NCI-H2171 (cell line): ENCODE measurements at regions not wholly inside any gene's neighbourhood (a gene's known extent, or its start where the extent isn't known, plus 50 kb on each side); places are given as distances from the start of the nearest gene placed in this dataset.
"Not testable (repeated sequence)": the region's sequence is repeated elsewhere in the genome, so short reads cannot be mapped to it uniquely, and the experiment has no call there.

Source experiments
- DNase-seq: peaks from one replicate; lab custom pipeline; 2025; lab: John Stamatoyannopoulos, UW

DNA sequence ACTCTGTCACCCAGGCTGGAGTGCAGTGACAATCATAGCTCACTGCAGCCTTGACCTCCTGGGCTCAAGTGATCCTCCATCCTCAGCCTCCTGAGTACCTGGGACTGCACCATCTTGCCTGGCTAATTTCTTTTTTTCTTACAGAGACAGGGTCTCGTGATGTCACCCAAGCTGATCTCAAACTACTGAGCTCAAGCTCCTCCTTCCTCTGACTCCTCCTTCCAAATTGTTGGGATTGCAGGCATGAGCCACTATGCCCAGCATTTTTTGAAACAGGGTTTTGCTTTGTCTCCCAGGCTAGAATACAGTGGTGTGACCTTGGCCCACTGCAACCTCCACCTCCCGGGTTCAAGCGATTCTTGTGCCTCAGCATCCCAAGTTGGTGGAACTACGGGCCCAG is 358.3 kb upstream of the MTNR1B start:
- DNase-seq: no peak

DNA sequence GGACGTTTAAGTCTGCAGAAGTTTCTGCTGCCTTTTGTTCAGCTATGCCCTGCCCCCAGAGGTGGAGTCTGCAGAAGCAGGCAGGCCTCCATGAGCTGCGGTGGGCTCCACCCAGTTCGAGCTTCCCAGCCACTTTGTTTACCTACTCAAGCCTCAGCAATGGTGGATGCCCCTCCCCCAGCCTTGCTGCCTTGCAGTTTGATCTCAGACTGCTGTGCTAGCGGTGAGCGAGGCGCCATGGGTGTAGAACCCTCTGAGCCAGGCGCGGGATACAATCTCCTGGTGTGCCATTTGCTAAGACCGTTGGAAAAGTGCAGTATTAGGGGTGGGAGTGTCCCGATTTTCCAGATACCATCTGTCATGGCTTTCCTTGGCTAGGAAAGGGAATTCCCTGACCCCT is 351.4 kb upstream of the MTNR1B start:
- not testable (repeated sequence) for DNase-seq

DNA sequence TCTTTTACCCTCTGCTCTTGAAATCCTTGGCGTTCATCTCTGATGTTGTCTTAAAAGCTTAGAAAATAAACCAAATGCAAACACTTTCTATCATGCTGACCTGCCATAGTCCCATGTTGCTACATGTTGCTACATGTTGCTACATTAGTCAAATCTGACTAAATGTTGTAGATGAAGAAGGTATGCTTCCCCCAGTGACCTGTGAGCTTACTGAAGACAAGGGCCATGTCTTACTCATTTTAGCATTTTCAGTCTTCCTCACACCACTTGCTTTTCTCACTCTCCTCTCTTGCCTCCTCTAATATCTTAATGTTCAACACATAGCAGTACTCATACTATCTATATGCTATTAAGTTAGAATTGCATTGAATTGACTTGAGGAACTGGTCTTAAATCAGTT is 346.4 kb upstream of the MTNR1B start:
- DNase-seq: no peak

DNA sequence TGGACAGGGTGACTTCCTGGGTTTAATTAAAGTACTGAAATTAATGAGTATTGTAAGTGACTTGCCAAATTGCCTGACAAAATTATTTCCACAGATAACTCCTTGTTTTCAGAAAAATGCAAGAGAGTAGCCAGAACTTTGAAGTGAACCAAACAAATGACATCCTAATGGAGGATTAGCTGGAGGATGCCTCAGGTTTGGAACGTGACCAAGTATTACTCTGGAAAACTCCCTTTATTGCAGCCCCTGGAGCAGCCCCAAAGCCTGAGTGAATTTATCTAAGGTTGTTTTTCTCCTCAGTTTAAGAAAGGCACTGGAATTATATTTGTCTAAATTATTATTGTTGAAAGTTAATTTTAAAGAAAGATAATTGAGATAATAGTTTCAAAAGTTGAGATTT is 343.6 kb upstream of the MTNR1B start:
- no peak for DNase-seq

DNA sequence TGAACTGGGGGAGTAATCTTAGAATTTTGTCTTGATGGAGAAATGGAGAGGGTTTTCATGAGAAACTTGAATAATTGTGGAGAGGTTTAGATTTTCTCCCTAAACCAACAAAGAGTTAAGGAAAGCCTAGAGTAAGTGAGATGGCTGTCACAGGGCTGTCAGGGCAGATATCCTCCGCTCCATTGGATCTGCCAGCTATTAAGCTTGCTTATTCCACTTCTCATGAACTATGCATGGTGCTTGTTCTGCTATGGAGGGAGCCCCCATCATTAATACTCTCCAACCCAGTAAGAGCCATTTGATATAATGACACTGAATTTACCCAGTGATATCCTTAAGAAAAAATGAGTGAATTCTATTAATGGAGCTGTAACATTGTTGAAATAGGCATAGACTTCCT is 342.8 kb upstream of the MTNR1B start:
- DNase-seq: no peak

DNA sequence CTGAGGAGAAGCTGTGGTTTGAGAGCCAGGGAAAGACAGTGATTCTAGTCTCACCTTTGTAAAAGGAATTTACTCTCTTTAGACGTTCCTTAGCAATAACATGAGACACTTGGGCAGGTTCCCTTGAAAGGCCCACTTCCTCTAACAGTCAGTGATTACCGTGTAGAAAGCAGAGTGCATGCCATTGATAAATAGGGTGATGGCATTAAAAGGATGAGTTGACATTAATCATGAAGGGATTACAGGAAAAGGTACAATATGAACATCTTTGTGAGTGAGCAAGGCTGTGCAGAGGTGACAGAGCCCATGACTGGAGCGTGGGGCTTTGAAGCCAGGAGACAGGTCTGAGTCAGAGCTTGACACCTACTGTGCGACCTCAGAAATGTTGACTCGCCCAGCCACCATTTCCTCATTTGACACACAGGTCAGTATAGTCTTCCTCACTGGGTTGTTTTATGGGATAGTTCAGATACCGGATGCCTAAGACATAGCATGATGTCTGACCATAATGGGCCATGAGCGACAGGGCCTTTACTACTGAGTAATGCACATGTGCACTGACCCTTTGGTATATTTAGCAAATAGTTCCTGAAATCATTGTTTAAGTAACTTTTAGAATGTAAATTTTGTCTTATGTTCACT is 341.7 kb upstream of the MTNR1B start:
- DNase-seq: no peak

DNA sequence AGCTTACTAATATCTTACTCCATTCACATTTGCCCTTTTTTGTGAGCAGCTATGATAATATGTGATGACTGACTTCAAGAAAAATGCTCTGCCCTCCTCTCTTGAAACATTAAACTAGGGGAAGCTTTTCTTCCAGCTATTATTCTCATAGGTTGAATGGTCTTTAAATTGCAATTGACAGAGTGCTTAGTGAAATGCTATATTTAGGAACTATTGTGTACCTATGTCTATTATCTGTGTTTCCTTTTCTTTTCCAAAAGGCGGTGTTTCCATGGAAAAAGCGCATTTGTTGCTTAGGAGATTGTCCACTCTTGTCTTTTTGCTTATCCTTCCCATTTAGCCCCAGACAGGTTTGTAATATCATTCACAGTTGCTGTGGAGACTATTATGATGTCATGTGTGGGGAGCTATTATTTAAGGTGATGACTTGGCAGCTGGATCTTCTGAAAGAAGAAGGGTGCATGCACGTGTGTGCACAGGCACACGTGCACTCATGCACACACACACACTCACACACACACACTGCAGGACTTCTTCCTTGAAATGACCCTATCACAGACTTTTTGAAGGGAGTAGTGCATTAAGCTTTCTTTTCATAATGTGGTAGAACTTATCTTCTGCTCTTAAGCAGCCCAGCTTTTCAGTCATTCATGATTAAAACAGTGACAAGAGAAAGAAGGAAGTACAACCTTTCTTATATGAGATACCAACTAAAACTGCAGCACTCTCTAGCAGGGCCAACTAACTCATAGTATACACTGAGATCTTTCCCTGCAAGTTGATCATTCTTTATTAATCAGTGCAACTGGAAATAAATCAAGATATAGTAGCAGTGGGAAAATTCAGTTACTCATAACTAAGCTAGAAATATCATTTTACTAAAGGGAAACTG is 340.8 kb upstream of the MTNR1B start:
- DNase-seq: no peak

DNA sequence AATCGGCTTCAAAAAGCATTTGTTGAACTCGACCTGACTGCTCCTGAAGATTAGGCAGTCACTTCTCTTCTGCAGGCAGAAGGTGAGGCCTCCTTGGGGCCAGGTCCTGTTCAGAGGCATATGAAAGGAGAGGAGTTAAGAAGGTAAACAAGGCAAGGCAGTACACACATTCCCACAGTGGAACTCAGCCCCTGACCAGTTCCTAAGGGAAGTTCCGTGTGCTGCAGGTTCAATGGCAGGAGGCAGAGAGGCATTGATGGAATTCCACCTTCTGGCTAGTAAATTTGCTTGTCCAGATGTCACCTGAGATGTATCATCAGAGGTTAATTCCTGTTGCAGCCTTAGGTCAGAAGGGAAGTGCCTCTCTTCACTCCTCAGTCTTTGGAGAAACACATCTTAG is 337.0 kb upstream of the MTNR1B start:
- no peak for DNase-seq

DNA sequence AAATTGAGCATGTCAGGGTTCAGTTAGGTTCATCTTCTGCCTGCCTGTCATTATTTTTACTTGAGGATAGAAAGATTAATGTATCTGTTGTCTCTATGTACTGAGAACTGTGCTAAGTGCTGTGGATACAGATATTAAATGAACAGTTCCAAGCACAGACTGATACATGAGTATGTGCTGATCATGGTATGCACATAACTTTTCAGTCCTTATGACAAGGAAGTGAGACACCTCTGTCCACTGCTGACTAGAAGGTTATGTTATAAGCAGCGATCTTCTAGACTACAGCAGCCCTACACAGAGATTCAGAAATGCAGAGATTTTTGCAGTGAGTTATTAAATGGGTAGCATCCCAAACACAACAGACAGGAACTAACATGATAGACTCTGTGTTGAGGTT is 335.6 kb upstream of the MTNR1B start:
- no peak for DNase-seq

DNA sequence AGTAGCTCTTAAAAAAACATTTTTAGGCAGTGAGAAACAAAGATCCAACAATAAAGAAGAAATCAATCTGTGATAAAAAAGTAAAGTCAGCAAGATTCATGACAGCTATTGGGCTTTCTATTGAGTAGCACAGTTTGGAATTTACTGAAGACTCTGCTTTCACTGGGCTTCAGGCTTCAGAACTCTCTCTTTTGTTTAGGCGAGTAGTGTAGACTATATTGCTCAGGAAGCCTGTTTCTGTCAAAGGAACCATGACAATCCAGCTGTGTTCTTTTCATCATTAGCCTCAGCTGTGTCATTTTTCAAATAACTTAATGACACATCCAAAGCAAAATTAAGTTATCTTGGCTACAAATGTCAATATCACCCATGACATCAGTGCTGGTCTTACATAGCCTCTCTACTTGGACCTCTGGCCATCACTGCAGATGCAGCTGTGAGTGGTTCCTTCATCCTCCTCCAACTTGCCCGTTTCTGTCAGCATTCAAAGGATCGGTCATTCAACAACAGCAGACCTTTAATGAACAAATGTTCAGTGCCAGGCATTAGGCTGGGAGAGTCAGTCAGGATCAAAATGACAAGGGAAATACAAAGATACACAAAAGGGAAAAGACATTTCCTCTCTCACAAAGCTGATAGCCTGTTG is 332.8 kb upstream of the MTNR1B start:
- DNase-seq: no peak

DNA sequence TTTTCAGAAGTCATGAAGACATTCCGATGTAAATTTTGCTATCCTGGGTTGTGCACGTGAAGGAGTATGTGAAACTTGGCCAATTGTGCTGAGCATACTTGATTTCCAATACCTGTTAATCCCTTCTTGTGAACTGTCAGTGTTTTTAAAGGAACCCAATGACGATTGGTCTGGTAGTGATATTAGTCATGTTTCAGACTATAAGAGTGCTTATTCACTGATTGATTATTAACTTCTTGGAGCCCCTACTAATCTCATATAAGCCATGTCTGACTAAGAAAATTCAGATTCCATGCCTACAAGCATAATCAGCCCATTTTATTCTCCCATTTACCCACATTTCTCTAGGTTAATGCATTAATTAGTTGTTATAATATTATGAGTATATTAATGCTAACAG is 330.8 kb upstream of the MTNR1B start:
- no peak for DNase-seq

DNA sequence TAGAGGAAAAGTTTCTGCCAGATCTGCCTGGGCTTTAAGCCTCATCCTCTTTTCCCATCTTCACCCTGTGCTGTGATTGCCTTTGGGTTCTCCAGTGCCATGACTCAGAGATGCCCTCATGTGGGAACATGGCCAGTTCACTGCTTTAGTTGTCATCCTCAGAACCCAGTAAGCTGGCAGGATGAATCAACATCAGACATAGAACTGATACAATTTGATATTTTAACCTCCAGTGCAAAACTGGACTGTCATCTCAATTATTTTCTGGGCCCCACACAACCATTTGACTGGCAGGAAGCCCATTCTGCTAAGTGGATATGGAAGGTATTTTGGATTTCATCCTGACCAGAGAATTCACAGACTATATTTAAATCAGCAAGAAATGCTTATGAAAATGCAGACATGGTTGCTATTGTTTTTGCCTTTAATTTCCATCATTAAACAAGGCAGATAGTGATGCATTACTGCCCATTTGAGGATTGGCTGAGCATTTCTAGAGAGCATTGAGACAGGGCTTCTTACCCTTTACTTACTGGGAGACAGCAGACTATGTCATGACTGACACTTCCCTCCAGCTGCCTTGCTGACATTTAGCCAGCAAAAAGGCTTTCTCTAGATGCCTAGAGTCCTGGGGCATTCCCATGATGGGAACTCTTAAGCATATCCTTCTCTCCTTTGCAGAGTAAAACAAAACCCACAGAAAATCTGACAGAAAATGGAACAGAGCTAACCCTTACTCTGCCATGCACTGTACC is 327.1 kb upstream of the MTNR1B start:
- no peak for DNase-seq

DNA sequence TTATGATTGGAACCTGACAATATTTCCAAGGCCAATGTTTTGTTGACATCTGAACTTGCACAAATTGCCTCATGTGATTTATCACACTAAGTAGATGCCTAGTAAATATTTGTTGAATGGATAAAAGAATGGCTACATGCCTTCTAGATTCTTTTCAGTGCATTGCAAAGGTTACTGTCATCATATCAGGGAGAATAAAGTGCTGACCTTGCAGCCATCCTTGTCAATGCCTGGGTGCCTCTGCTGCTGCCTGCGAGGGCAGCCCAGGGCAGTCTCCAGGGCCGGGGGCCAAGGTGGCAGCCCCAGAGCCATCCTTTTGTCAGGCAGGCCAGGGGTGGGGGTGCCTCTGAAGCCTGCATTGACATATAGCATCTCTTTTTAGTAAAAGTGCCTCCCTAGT is 325.6 kb upstream of the MTNR1B start:
- DNase-seq: no peak

DNA sequence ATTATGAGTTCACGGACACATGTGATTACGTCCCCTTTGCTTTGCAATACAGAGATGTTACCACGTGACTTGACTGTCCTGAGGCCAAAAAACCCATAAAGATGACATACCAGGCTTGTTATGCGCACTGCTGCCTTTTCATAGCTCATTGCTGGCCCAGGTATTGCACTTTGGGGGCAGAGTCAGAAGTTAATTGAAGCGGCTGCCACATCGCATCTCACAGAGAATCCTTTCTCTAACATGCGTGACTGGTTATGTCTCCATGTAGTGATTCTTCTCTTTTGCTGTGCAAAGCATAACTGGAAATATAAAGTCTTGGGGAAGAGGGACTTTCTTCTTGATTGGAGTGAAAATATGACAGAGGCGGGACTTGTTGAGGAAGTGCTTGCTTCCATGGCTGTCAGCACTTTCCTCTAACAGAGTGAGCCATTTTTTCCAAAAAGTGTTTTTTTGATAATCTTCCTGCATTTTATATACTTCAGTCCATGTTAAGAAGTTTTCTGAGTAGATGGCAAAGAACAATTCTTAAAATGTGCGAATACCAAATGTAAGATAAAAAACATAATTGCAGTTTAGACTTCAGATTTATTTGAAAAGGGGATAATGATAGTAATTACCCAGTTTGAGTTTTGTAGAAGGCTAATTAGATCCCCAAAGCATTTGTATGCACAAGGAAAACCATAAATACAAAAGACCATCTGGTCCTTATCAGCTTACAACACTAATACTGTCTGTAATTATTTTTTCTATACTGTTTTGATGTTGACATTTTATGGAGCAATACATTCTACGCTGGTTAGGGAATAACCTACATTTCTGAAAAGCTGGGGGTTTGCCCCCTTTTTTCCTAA is 324.6 kb upstream of the MTNR1B start:
- DNase-seq: no peak

DNA sequence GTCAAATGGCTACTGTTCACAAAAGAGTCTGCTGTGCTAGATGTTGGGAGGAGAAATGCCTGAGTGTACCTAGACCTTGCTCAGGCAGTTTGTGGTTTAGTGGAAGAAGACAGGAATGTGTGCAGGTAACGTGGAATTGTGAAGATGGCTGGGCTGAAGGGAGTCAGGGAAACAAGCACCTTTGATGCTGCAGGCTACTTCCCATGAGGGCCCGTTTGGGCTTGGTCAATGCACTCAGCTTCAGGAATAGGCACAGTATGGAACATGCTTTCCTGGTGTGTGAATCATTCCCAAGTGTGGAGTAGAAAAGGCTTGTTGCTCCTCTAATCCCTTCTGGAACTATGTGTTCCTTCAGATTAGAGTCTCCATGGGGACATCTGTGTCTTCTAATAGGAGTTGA is 318.3 kb upstream of the MTNR1B start:
- no peak for DNase-seq

DNA sequence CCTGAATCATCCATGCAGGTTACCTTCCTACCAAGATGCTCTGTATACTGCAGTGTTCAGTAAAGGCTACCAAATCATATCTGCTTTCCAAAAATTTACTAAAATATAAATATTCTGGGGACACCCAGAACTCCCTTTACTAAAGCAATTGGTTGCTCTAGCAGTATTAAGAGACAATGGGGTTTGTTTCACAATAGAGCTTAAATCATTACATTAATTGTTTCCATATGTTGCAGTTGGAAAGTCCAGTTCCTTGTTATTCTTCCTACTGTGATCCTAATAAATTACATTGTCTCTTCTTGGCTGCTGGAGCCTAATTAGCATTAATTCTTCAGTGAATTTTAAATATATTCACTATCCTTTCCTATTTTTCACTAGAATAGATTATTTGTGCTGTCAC is 316.0 kb upstream of the MTNR1B start:
- DNase-seq: no peak

DNA sequence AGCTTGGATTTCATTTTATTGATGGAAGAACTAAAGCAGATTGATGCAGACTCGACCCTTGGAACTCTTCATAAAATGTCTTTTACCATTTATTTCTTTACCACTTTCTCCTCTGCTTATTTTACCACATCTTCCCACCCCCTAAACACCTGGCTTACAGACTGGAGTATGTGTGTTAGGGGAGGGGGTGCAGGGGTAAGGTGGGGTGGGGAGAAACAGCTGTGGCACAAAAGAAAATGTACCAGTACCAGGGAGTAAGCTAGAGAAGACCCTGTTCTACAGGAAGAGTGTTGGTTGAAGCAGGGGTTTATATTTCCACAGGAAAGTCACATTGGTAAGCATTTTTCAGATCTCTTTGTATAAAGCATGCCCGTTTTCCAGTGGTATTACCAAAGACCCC is 312.7 kb upstream of the MTNR1B start:
- no peak for DNase-seq

DNA sequence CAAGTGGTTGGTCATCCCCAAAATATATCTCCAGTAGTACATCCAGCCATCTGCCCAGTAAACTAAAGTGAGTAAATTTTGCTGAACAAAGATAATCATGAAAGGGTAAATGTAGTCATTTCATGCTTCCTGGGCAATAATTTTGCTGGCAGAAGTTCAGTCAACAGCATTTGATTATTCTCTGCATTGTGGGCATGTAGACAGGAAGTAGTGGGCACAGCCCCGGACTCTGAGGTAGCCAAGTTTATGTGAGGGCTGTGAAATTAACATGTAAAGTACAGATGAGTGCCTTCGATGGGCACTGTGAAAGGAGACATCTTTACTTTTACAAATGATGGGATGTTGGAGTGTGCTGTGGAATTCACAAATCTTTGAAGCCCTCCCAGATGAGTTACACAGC is 312.2 kb upstream of the MTNR1B start:
- DNase-seq: no peak

DNA sequence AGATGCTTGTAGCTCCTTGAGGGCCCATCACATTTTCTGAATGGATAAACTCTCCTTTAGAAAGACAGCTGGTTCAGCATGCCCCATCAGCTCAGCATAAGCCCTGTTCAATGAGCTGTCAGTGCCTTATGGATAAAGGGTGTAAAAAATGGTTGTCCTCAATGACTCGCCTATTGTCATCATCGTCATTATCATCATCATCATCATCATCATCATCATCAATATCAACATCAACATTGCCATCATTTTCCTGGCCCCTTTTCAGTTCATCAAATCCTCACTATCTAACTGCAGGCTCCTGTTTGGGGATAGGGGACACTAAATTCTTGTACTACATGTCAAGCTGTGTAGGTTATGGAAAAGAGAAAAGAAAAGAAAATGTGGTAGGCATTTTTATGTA is 310.7 kb upstream of the MTNR1B start:
- DNase-seq: no peak

DNA sequence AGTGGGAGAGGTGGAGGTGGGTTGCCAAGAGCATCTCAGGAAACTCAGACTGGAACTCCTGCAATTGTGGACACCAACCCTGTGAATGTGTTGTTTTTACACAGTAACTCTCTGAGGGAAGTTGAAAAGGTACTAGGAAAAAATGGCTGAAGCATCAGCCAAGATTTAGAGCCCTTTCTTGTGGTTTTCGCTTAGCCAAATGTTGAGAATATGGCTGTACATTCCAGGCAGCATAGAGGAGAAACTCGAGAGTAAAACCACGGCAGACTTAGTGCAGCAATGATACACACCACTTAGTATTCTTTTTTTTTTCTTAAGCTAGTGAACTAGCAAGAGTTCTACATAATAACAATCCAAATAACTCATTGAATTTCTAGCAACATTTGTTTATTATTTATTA is 309.7 kb upstream of the MTNR1B start:
- no peak for DNase-seq

DNA sequence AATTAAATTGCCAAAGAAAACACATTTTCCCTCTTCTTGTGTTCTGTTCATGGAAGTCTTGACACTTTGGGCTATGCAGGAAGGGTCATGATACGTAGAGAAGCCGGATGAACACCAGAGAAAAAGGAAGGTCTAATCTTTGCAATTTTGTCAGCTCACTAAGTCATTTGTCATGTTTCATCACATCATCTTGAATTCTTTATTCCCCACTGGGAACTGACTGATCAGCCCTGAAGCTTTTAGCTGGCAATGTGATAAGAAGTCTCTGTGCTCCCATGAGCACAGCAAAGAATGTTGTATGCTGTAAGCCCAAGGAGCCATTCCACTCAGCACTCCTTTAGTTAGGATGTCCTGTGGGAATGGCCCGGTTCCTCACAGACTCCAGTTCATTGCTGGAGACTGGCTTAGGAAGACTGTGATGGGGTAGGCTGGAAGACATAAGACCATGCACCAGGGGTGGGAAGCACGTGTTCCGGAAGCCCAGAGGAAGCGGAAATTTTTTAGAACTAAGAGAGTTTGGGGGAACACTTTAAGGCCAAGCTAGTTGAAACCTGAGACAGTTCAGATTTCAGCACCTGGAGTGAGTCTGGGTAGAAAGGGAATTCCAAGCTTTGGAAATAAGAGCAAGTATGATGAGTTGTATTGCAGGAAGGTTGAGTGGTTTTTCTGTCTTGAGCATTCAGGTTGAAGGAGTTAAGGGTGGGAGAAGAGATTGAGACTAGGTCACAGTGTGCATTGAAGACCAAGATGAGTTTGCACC is 306.7 kb upstream of the MTNR1B start:
- no peak for DNase-seq
